GM06990 (cell line): ENCODE measurements at regions not wholly inside any gene's neighbourhood (a gene's known extent, or its start where the extent isn't known, plus 50 kb on each side); places are given as distances from the start of the nearest gene placed in this dataset.

Experiments
- DNase-seq: peaks from one replicate; pipeline ENCODE4 v3.0.0-alpha.2; 2011; ENCODE audit not compliant: insufficient read length; ENCODE audit errors: extremely low read depth
- H3K27me3 ChIP-seq: replicated peaks from 2 replicates; pipeline ENCODE4 v1.6.0; 2011; ENCODE audit warnings: low read length; ENCODE audit not compliant: control insufficient read depth, insufficient read depth
- H3K36me3 ChIP-seq: 2 replicates; pipeline ENCODE4 v1.5.1; 2011; ENCODE audit warnings: low read length; ENCODE audit not compliant: control insufficient read depth, insufficient read depth
- H3K4me3 ChIP-seq: replicated peaks from 2 replicates; pipeline ENCODE4 v1.5.1; 2011; ENCODE audit warnings: low read depth, mild to moderate bottlenecking, control low read depth, low read length
- TF ChIP-seq, protein P1 (sequence below): IDR thresholded peaks from 2 replicates; pipeline ENCODE4 v1.5.1; 2011; ENCODE audit warnings: low read length, control low read depth, mild to moderate bottlenecking, inconsistent platforms; ENCODE audit not compliant: insufficient read depth, poor library complexity, severe bottlenecking

GRCh38 chr18:57898506-57899124, 95.5 kb upstream of the ATP8B1 start:
- no peak for DNase-seq
- Histone ChIP-seq H3K36me3 (no peaks in the 10 kb centered on the region), H3K27me3 (no peaks in the 10 kb centered on the region), H3K4me3 (no peak overlapping the region)
- TF ChIP-seq, protein P1, sequence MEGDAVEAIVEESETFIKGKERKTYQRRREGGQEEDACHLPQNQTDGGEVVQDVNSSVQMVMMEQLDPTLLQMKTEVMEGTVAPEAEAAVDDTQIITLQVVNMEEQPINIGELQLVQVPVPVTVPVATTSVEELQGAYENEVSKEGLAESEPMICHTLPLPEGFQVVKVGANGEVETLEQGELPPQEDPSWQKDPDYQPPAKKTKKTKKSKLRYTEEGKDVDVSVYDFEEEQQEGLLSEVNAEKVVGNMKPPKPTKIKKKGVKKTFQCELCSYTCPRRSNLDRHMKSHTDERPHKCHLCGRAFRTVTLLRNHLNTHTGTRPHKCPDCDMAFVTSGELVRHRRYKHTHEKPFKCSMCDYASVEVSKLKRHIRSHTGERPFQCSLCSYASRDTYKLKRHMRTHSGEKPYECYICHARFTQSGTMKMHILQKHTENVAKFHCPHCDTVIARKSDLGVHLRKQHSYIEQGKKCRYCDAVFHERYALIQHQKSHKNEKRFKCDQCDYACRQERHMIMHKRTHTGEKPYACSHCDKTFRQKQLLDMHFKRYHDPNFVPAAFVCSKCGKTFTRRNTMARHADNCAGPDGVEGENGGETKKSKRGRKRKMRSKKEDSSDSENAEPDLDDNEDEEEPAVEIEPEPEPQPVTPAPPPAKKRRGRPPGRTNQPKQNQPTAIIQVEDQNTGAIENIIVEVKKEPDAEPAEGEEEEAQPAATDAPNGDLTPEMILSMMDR: no peak

DNA sequence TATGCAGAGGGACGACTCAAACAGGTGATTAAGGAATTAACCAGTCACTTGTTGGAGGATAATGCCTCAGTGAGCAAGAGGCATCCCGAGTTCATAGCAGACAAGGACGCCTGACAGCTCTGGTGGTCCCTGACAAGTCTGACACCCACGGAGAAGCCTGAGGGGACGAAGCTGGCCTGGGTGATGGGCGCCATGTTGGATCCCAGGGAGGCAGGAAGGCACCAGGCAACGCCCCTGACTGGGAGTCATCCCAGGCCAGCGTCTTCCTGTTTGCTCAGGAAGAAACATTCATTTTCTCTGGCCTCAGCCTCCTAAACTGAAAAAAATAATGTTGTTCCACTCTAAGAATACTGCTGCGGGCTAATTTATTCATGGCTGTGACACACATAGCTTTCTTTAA, 92.1 kb upstream of the ATP8B1 start:
- Histone ChIP-seq H3K27me3 (no peaks in the 10 kb centered on the region), H3K4me3 (no peak overlapping the region), H3K36me3 (no peaks in the 10 kb centered on the region)
- no peak for DNase-seq
- TF ChIP-seq, protein P1: no peak

DNA sequence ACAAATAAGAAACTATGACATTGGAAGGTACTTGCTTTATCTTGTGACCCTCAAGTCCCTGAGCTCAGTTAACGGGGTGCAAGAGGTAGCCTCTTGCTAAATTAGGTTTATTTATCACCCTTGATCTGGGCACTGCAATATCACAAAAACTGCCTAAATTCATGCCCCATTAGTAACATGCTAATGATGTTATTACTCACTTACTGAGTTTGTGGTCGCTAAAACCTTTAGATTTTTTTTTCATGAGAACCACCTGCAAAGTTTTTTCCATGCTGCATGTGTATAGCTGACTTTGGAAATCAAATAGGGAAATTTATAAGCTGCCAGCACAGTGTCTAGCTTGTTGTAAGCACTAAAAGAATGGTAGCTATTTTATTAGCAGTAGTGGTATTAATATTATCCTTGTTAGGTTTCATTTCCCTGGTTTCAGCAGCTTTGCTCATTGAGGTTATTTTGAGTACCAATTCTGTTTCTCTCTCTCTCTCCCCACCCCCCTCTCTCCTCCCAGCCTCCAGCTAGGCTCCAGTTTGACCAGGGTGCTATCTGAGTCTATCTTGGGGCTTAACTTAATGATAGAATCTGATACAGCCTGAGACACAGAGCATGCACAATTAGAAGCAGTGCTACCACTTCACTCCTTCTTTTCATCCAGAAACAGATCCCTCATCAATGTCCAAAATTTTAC, 88.7 kb upstream of the ATP8B1 start:
- Histone ChIP-seq H3K4me3 (no peak overlapping the region), H3K36me3 (no peaks in the 10 kb centered on the region), H3K27me3 (no peaks in the 10 kb centered on the region)
- TF ChIP-seq, protein P1: no peak
- DNase-seq: no peak

DNA sequence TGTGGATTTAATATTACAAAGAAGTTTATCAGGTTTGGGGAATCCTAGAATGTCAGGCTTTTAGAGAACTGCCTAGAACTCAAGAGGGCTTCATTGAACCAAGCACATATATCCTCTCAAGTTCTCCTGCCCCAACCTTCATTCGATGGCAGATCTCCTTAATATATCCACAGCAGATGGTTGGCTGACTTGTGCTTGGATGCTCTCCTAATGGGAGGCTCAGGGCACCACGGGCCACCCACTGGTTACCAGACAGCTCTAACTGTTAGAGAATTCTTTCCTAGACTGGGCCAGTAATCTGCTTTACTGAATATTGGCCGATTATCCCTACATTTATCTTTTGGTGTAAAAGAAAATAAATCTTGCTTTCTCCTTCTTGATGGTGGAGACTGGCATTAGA, 87.2 kb upstream of the ATP8B1 start:
- no peak for DNase-seq
- TF ChIP-seq, protein P1: no peak
- H3K27me3 ChIP-seq: no peaks in the 10 kb centered on the region
- no peak overlapping the region for H3K4me3 ChIP-seq
- no peaks in the 10 kb centered on the region for H3K36me3 ChIP-seq

GRCh38 chr18:57889841-57890240, 86.7 kb upstream of the ATP8B1 start:
- Histone ChIP-seq H3K27me3 (no peaks in the 10 kb centered on the region), H3K4me3 (no peak overlapping the region), H3K36me3 (no peaks in the 10 kb centered on the region)
- TF ChIP-seq, protein P1: no peak
- DNase-seq: no peak
